ENCODE measurements at regions not wholly inside any gene's neighbourhood (a gene's known extent, or its start where the extent isn't known, plus 50 kb on each side); places are given as distances from the start of the nearest gene placed in this dataset.

- H2AFZ ChIP-seq (replicated peaks; ENCODE audit: low read length, poor library complexity) = no peak overlapping the region
- CTCF ChIA-PET = interaction anchor here (2.5 kb wide), 1 partner anchor 10 kb away, joined by 12 read pairs; no protein-coding TSS in a partner anchor
- intact Hi-C loops (cut with micrococcal nuclease) = no loop called here
These were observed 207.1 kb upstream of the RHOBTB1 start for GRCh38 chr10:61151059-61151458.

More at GRCh38 chr10:61151059-61151458, 207.1 kb upstream of the RHOBTB1 start:
- H3K14ac ChIP-seq (replicated peaks; ENCODE audit: low read depth, low read length) = no peak overlapping the region
- H3K36me3 ChIP-seq (ENCODE audit: control insufficient read depth, insufficient read depth, low read length) = no peaks in the 10 kb centered on the region
- no peak overlapping the region for H4K8ac ChIP-seq (ENCODE audit: low read depth in 2 of 2, low read length in 2 of 2)
- H4K91ac ChIP-seq (ENCODE audit: insufficient read depth, low read depth, low read length) = no peak overlapping the region
- DNase-seq (no peak), ATAC-seq (ENCODE audit: low read depth) (no peak)
- no CpG with 5 or more reads among the region's 1 CpG for WGBS, 2 experiments (ENCODE audit: extremely low coverage in 2 of 2, insufficient read length in 1 of 2)
- H2BK5ac ChIP-seq (ENCODE audit: low read depth, low read length, poor library complexity, severe bottlenecking) = no peak overlapping the region
- H3K4me1 ChIP-seq (ENCODE audit: control insufficient read depth, insufficient read depth, low read length) = no peaks in the 10 kb centered on the region
- H3K79me1 ChIP-seq (ENCODE audit: low read depth in 1 of 2, low read length in 2 of 2) = no peaks in the 10 kb centered on the region
- H3K4ac ChIP-seq (ENCODE audit: low read depth, low read length) = no peak overlapping the region
- dilution Hi-C loops (cut with HindIII; ENCODE audit: low sequenced_read_pairs, unreplicated experiment) (no loop called here), in situ Hi-C loops (cut with MboI; ENCODE audit: low sequenced_read_pairs) (no loop called here)
- H3K4me2 ChIP-seq (ENCODE audit: low read depth, low read length) = no peak overlapping the region
- H3K4me3 ChIP-seq (ENCODE audit: insufficient read depth, low read depth, low read length) = no peak overlapping the region
- H3K23ac ChIP-seq (ENCODE audit: low read depth, low read length) = no peak overlapping the region
- TF ChIP-seq MXI1 (IDR thresholded peaks at IDR 0.05; ENCODE audit: borderline replicate concordance, low read depth, low read length) (no peak), USF2 (IDR thresholded peaks at IDR 0.05; ENCODE audit: low read depth, low read length) (no peak), CEBPB (IDR thresholded peaks at IDR 0.05; ENCODE audit: low read depth, low read length) (no peak), MAFK (IDR thresholded peaks at IDR 0.05; ENCODE audit: low read depth, low read length) (no peak), FOS (IDR thresholded peaks at IDR 0.05; ENCODE audit: low read depth, low read length) (no peak), CTCF (conservative IDR thresholded peaks at IDR 0.05; ENCODE audit: low read depth, low read length) (no peak), ELK1 (IDR thresholded peaks at IDR 0.05; ENCODE audit: borderline replicate concordance, low read depth, low read length) (no peak), MAZ (IDR thresholded peaks at IDR 0.05; ENCODE audit: borderline replicate concordance, low read depth, low read length) (no peak), RAD21 (IDR thresholded peaks at IDR 0.05; ENCODE audit: low read length) (no peak), SMC3 (IDR thresholded peaks at IDR 0.05; ENCODE audit: low read depth, low read length) (no peak)
- H3K9ac ChIP-seq (ENCODE audit: low read depth, low read length) = no peak overlapping the region
- H3K56ac ChIP-seq (ENCODE audit: extremely low read depth, insufficient read depth, low read length) = no peak overlapping the region
- H3K27me3 ChIP-seq (ENCODE audit: control insufficient read depth, insufficient read depth, low read length) = no peaks in the 10 kb centered on the region; the same call in 1 of the 2 replicates
- H3K27ac ChIP-seq (ENCODE audit: insufficient read depth, low read length) = no peak overlapping the region
- no peaks in the 10 kb centered on the region for H4K20me1 ChIP-seq (ENCODE audit: insufficient read depth, low read length)
- POLR2A ChIA-PET (ENCODE audit: unreplicated experiment) = no interaction called here
- H2BK15ac ChIP-seq (ENCODE audit: low read depth, low read length) = no peak overlapping the region
- no peak overlapping the region for H2BK20ac ChIP-seq (ENCODE audit: low read depth, low read length)
- H3K18ac ChIP-seq (ENCODE audit: low read depth, low read length) = no peak overlapping the region
- BruUV-seq (replicated peaks) = no TSS peak
- no peak overlapping the region for H4K5ac ChIP-seq (ENCODE audit: low read depth, low read length)
- no peak overlapping the region for H2AK9ac ChIP-seq (replicated peaks; ENCODE audit: low read depth, low read length, poor library complexity)
- H3K9me3 ChIP-seq (ENCODE audit: control insufficient read depth, insufficient read depth, low read length) = no peaks in the 10 kb centered on the region
- no peaks in the 10 kb centered on the region for H3K9me1 ChIP-seq (ENCODE audit: insufficient read depth, low read length)
- no peak overlapping the region for H2BK120ac ChIP-seq (ENCODE audit: low read depth, low read length)
- no peak overlapping the region for H2AK5ac ChIP-seq (ENCODE audit: low read depth, low read length)
